Liver (tissue), 3 donors: ENCODE measurements at regions not wholly inside any gene's neighbourhood (a gene's known extent, or its start where the extent isn't known, plus 50 kb on each side); places are given as distances from the start of the nearest gene placed in this dataset.

ENCODE experiments used
- CTCF ChIP-seq: fragments of 150-350 bp; IDR thresholded peaks from 2 replicates; pipeline ENCODE4 v1.5.1; 2017; ENCODE audit warnings: improper control_type of control experiment, low read depth, low read length; ENCODE audit not compliant: missing input control
- EGR1 ChIP-seq, 2 donors: IDR thresholded peaks; 2 replicates each; pipeline ENCODE4 v1.6.1; 2016 to 2018; ENCODE audit warnings: antibody characterized with exemption in 2 of 2, low read depth in 2 of 2
- FOXA2 ChIP-seq: IDR thresholded peaks from 2 replicates; pipeline ENCODE4 v1.6.1; 2016; ENCODE audit warnings: antibody characterized with exemption
- GABPA ChIP-seq, 2 donors: IDR thresholded peaks in 1 of 2; conservative IDR thresholded peaks in 1 of 2; 2 replicates each; pipeline ENCODE4 v1.6.1; 2016; ENCODE audit warnings: antibody characterized with exemption in 2 of 2, mild to moderate bottlenecking in 1 of 2, moderate library complexity in 1 of 2
- JUND ChIP-seq, 2 donors: IDR thresholded peaks; 2 replicates each; pipeline ENCODE4 v1.6.1; 2016; ENCODE audit warnings: antibody characterized with exemption in 2 of 2
- MAX ChIP-seq: IDR thresholded peaks from 2 replicates; pipeline ENCODE4 v1.6.1; 2016; ENCODE audit warnings: antibody characterized with exemption
- RAD21 ChIP-seq, 2 donors: IDR thresholded peaks; 2 replicates each; pipeline ENCODE4 v1.6.1; 2016; ENCODE audit warnings: antibody characterized with exemption in 2 of 2, mild to moderate bottlenecking in 2 of 2
- REST ChIP-seq: IDR thresholded peaks from 2 replicates; pipeline ENCODE4 v1.6.1; 2016; ENCODE audit warnings: antibody characterized with exemption, mild to moderate bottlenecking
- RXRA ChIP-seq, 2 donors: IDR thresholded peaks; 2 replicates each; pipeline ENCODE4 v1.6.1; 2017 to 2018; ENCODE audit warnings: antibody characterized with exemption in 2 of 2, mild to moderate bottlenecking in 1 of 2
- SP1 ChIP-seq: IDR thresholded peaks from 2 replicates; pipeline ENCODE4 v1.6.1; 2018; ENCODE audit warnings: antibody characterized with exemption, mild to moderate bottlenecking
- TAF1 ChIP-seq: conservative IDR thresholded peaks from 2 replicates; pipeline ENCODE4 v1.6.1; 2016; ENCODE audit warnings: antibody characterized with exemption, mild to moderate bottlenecking
- YY1 ChIP-seq: IDR thresholded peaks from 2 replicates; pipeline ENCODE4 v1.6.1; 2016; ENCODE audit warnings: antibody characterized with exemption, mild to moderate bottlenecking
- ZBTB33 ChIP-seq: IDR thresholded peaks from 2 replicates; pipeline ENCODE4 v1.6.1; 2016; ENCODE audit warnings: antibody characterized with exemption
- donor health status: healthy.
- donor health status: healthy.

- no peak for TF ChIP-seq JUND (IDR thresholded peaks at IDR 0.05)
- TF ChIP-seq CTCF: no peak
- TF ChIP-seq SP1: no peak
- TF ChIP-seq ZBTB33: no peak
- TF ChIP-seq GABPA (IDR thresholded peaks at IDR 0.05 in 1 of 2, conservative IDR thresholded peaks at IDR 0.05 in 1 of 2): no peak
- TF ChIP-seq YY1: no peak
- TF ChIP-seq RAD21 (IDR thresholded peaks at IDR 0.05): no peak
- TF ChIP-seq REST: no peak
- no peak for TF ChIP-seq TAF1
- no peak for TF ChIP-seq RXRA (IDR thresholded peaks at IDR 0.05)
- TF ChIP-seq EGR1 (IDR thresholded peaks at IDR 0.05; ENCODE audit: low read depth in 2 of 2): no peak
- TF ChIP-seq MAX: no peak
- TF ChIP-seq FOXA2: no peak
Measured at GRCh38 chr11:127108838-127109237, 108.3 kb upstream of the KIRREL3 start.
